ENCODE measurements at regions not wholly inside any gene's neighbourhood (a gene's known extent, or its start where the extent isn't known, plus 50 kb on each side); places are given as distances from the start of the nearest gene placed in this dataset.

GRCh38 chr2:9103663-9104277, 100.3 kb upstream of the MBOAT2 start:
- no peak for DNase-seq

DNA sequence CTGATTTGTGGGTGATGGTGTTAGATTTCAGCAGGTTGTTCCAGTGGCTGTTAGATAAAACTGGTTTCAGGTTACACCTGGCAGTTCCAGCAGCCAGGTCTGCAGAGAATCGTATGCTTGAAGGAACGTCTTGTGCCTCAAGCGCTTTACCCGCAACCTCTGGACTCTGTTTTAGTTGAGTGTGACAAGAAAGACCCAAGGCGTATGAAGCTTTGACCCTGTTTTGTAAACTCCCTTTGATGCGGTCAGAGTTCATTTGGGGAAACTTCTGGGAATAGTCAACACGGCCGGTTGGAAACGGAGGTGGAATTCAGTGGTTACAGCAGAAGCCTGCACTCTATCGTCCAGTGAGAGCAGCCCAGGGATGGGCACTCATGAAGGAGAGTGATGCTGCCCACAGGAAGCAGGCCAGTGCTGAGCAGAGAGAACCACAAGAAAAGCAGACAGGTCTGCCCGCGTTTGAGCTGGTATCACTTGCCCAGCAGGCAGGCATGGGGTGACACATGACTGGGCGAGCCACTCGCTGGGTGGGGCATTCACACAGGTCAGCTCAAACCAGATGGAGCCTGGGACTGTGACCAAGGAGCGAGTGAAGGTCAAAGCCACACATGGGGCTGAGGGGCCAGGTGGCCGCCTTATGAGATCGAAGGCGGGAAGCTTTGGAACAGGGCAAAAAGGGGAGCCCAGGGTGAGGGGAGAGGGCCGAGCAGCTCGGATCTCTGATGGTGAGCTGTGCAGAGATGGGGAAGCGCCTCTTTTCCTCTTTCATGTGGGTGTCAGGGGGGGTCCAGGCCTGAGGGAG, 99.6 kb upstream of the MBOAT2 start:
- no peak for DNase-seq

DNA sequence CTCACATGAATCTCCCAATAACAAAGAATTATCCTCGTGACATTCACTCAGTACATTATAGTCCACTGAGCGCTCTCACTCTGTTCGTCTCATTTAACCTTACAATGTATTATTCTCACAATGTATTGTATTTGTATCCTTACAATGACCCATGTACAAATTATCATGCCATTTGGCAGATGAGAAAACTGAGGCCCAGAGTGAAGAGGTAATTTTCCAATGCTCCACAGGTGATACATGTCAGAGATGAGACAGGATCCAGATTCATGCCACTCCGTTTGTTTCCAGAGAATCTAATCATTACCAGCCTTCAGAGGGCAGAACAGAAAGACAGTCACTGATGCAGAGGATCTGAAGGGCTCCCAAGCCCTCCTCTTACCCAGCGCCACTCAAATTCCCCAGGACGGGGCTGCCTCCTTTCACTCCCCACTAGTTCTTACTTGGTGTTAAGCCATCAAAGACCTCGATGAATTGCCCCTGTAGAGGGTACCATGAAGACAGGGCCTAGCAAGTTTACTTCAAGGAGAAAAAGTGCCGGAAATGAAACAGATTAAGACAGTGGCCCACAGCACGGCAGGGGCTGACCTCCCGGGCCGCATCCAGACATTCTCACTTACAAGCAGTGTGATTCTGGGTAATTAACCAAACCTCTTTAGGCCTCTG, 98.4 kb upstream of the MBOAT2 start:
- no peak for DNase-seq

DNA sequence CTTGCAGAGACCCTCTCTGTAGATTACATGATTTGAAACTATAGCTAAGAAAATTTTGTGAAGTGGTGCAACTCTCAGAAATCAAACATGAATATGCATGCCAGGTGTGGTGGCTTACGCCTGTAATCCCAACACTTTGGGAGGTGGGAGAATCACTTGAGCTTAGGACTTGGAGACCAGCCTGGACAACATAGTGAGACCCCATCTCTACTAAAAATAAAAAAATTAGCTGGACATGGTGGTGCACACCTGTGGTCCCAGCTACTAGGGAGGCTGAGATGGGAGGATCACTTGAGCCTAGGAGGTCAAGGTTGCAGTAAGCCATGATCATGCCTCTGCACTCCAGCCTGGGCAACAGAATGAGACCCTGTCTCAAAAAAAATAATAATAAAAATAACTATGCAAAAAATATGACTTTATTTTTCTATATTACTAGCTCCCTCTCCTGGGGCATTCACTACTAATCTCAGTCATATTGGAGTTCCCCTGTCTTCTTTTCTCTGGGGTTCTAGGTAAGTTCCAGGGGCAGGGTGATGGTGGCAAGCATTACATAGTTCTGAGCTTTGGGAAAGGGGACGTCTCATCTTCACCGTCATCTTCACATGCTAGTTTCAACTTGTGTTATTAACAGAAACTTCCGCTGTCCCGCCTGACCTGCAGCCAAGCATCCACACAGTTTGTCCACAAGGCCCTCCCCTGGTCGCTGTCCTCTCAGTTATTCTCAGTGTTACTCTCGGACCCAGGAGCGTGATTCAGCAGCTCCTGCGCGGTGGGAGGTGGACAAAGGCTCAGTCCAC, 96.8 kb upstream of the MBOAT2 start:
- no peak for DNase-seq

GRCh38 chr2:9099341-9099751, 95.9 kb upstream of the MBOAT2 start:
- no peak for DNase-seq

DNA sequence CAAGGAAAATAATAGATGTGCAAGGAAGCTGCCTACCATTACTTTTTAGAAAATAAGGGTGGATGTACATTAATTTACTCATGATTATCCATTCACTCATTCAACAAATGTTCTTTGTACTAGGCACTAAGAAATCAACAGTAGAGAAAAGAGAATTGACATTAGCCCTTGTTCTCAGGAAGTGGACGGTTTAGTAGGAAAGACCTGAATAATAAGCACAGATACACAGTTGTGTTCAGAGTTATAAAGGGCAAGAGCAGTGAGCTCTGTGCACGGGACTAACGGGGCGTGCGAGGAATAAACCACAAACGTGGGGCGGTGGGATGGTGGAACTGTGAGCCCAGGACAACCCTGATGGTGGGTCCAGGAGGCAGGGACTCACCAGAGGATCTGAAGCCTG, 94.4 kb upstream of the MBOAT2 start:
- DNase-seq, result no peak

DNA sequence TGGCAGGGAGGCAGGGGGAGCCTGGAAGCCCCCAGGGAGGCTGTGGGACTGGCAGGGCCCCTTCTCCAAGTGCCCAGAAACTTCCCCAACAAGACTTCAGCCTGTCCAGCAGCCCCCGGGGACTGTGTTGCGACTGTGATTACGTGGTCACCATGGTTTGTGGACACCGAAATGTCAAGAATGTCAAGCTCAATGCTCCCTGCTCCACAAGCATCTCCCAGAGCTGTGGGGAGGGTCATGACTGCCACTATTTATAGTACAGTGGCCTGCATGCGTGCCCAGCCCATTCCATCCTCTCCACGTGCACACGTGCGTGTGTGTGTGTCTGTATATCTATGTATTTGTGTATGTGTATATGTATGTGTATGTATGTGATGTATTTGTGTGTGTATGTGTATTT, 93.8 kb upstream of the MBOAT2 start:
- no peak for DNase-seq

DNA sequence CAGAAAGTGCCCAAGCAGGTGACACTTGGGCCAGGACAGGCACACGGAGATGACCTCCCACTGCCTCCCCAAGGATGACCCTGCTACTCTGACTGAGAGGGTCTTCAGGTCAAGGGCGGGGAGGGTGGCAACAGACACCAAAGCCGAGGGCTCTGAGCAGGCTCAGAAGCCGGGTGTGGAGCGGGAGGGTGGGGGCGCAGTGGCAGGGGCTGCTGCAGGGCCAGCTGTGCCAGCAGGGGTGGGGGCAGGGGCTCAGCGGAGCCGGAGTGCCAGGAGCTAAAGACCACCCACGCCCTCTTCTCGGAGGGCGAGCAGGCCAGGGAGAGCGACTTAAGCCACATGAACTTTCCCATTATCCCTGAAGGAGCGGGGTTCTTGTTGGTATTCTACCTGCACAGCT, 93.3 kb upstream of the MBOAT2 start:
- DNase-seq, result no peak

DNA sequence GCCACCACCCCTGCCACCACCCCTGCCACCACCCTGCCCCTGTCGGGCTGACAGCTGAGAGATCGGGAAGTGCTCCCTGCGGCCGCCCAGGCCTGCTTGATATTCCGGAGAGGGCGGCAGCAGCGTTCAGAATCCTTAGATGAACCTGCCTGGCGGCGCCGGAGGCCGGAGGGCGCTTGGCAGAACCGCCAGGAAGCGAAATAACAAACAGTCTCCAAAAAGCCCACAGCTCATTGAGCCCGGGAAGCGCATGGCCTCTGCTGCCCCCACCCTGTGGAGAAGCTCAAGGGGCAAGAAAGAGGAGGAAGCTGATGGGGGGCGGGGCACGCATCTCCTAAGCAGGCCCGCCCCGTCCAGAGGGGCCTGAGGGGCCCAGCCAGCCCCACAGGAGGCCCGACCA, 92.2 kb upstream of the MBOAT2 start:
- DNase-seq, result no peak

GRCh38 chr2:9095226-9095625, 91.7 kb upstream of the MBOAT2 start:
- no peak for DNase-seq

GRCh38 chr2:9094117-9094516, 90.6 kb upstream of the MBOAT2 start:
- DNase-seq, result no peak

- DNase-seq, result no peak
Observed at GRCh38 chr2:9093324-9093723, 89.8 kb upstream of the MBOAT2 start.

DNA sequence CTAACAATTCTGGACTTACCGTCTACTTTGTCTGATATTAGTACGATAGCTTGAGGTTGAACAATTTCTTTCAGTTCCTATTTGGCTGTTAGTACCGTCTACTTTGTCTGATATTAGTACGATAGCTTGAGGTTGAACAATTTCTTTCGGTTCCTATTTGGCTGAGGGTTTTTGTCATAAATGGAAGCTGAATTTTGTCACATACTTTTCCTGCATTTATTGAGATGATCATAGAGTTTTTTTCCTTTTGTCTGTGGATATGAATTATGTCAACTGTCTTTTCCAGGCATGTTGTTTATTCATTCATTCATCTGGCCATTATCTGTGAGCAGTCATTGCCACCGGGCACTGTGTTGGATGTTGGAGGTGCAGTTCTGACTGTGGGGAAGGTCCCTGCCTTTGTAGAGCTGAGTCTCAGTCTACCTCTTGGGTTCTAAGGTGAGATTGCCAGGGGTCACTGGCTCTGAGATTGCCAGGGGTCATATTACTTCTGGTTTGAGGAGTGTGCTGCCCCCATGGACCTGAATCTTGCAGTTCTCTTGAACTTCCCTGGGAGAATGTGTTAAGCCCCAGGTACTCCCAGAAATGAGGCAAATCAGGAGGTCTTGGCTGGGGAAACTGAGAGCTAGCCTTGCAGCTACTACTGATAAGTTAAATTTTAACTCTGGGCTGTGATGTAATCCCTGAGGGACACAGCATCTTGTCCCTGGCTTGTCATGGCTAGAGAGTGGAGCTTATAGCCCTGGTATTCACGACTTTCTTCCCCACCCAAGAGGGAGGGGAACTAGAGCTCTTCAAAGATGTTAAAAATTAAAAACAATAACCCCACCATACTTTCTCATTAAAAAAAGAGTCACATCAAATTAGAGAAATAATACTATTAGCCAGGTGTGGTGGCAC, 89.1 kb upstream of the MBOAT2 start:
- no peak for DNase-seq

GRCh38 chr2:9091811-9092210, 88.3 kb upstream of the MBOAT2 start:
- no peak for DNase-seq

DNA sequence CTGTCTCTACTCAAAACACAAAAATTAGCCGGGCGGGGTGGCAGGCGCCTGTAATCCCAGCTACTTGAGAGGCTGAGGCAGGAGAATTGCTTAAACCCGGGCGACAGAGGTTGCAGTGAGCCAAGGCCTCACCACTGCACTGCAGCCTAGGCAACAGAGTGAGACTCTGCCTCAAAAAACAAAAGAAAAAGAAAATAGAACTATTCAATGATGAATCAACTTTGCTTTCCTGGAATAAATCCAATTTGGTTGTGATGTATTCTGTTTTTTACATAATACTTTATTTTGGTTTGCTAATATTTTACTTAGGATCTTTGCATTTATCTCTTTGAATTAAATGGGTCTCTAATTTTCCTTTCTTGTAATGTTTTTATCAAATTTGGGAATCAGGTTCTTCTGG, 86.3 kb upstream of the MBOAT2 start:
- DNase-seq, result no peak

DNA sequence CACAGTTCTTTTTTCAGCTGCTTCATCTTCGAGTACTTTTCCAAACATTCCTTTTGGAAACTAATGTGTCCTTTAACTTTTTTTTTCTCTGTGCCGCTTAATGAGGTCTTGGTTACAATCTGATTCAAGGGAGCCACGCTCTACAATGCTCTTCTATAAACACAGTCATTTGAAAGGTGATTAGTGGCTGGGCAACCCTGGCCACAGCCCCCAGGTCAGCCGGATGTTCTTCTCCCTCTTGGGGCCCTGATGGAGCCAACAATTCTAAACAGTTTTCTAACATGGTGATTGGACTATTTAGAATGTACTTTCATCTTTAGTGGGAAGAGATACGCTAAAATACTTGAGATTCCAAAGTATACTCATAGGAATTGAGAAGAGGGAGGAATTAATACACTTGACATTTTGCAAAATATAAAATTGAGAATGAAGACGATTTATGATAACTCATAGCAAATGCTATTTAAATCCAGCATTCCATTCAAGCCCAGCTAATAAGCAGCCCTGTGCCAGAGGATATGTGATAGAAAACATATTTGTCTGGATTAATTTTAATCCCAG, 83.7 kb upstream of the MBOAT2 start:
- no peak for DNase-seq

- no peak for DNase-seq
Observed at GRCh38 chr2:9086465-9086864, 83.0 kb upstream of the MBOAT2 start.

GRCh38 chr2:9085353-9085752, 81.9 kb upstream of the MBOAT2 start:
- no peak for DNase-seq

GRCh38 chr2:9083287-9083686, 79.8 kb upstream of the MBOAT2 start:
- DNase-seq, result no peak

- no peak for DNase-seq
Observed at GRCh38 chr2:9082158-9082557, 78.7 kb upstream of the MBOAT2 start.

DNA sequence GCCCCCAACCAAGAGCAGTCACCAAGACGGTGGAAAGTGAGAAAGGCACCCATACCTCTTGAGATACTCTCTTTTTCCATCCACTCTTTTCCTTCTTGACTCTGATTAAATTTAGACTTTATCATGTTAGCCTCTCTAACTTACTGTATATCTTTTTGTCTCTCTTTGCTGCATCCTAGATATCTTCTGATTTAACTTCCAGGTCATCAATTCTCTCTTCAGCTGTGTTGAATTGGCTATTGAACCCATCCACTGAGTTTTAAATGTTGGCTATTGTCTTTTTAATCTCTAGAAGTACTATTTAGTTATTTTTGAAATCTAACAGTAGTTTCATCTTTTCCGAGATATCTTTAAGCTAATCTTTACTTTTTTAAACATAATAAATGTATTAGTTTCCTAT, 78.3 kb upstream of the MBOAT2 start:
- no peak for DNase-seq

- DNase-seq, result no peak
Observed at GRCh38 chr2:9078405-9078804, 74.9 kb upstream of the MBOAT2 start.
